ENCODE measurements at regions not wholly inside any gene's neighbourhood (a gene's known extent, or its start where the extent isn't known, plus 50 kb on each side); places are given as distances from the start of the nearest gene placed in this dataset.

- DNase-seq, result no peak
- H3K27ac Mint-ChIP-seq (ENCODE audit: unreplicated experiment), result no peak overlapping the region
- H3K27me3 Mint-ChIP-seq (ENCODE audit: unreplicated experiment), result no peaks in the 10 kb centered on the region
- no peaks in the 10 kb centered on the region for H3K36me3 Mint-ChIP-seq (ENCODE audit: unreplicated experiment)
- H3K4me3 Mint-ChIP-seq (ENCODE audit: unreplicated experiment), result no peak overlapping the region
- TF ChIP-seq, protein P1, sequence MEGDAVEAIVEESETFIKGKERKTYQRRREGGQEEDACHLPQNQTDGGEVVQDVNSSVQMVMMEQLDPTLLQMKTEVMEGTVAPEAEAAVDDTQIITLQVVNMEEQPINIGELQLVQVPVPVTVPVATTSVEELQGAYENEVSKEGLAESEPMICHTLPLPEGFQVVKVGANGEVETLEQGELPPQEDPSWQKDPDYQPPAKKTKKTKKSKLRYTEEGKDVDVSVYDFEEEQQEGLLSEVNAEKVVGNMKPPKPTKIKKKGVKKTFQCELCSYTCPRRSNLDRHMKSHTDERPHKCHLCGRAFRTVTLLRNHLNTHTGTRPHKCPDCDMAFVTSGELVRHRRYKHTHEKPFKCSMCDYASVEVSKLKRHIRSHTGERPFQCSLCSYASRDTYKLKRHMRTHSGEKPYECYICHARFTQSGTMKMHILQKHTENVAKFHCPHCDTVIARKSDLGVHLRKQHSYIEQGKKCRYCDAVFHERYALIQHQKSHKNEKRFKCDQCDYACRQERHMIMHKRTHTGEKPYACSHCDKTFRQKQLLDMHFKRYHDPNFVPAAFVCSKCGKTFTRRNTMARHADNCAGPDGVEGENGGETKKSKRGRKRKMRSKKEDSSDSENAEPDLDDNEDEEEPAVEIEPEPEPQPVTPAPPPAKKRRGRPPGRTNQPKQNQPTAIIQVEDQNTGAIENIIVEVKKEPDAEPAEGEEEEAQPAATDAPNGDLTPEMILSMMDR (IDR thresholded peaks at IDR 0.05; ENCODE audit: partially characterized antibody, unreplicated experiment), result no peak
- H3K4me1 Mint-ChIP-seq (ENCODE audit: low read depth, unreplicated experiment), result peaks cover 6% of the 10 kb centered on the region
- H3K9me3 Mint-ChIP-seq (ENCODE audit: unreplicated experiment), result peaks cover 2% of the 10 kb centered on the region
Measured at GRCh38 chr4:100674976-100675375, 157.2 kb upstream of the EMCN start.

DNA sequence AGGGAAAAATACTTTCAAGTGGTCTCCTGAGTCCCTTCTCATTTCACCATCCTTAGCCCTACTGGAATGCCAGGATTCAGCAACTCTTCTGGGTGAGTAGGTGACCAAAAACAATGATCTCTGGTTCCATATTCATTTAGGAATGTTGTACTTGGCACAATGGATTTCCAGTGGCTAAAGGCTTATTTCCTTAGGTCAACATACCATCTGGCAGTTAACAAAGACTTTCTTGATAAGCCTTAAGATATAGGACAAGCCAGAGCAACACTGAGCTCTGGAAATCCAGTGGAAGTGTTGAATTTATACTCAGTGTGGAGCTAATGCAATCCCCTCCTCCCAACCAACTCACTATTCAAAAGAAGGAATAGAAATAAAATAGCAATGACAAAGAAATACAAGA is 139.4 kb upstream of the EMCN start:
- no peak overlapping the region for H3K4me3 Mint-ChIP-seq (ENCODE audit: unreplicated experiment)
- H3K9me3 Mint-ChIP-seq (ENCODE audit: unreplicated experiment), result no peaks in the 10 kb centered on the region
- no peaks in the 10 kb centered on the region for H3K36me3 Mint-ChIP-seq (ENCODE audit: unreplicated experiment)
- H3K27ac Mint-ChIP-seq (ENCODE audit: unreplicated experiment), result no peak overlapping the region
- TF ChIP-seq, protein P1 (IDR thresholded peaks at IDR 0.05; ENCODE audit: partially characterized antibody, unreplicated experiment), result no peak
- DNase-seq, result no peak
- H3K27me3 Mint-ChIP-seq (ENCODE audit: unreplicated experiment), result no peaks in the 10 kb centered on the region
- H3K4me1 Mint-ChIP-seq (ENCODE audit: low read depth, unreplicated experiment), result no peaks in the 10 kb centered on the region

- H3K4me1 Mint-ChIP-seq (ENCODE audit: low read depth, unreplicated experiment), result no peaks in the 10 kb centered on the region
- no peak overlapping the region for H3K4me3 Mint-ChIP-seq (ENCODE audit: unreplicated experiment)
- no peak for DNase-seq
- no peaks in the 10 kb centered on the region for H3K9me3 Mint-ChIP-seq (ENCODE audit: unreplicated experiment)
- no peaks in the 10 kb centered on the region for H3K27me3 Mint-ChIP-seq (ENCODE audit: unreplicated experiment)
- TF ChIP-seq, protein P1 (IDR thresholded peaks at IDR 0.05; ENCODE audit: partially characterized antibody, unreplicated experiment), result no peak
- H3K27ac Mint-ChIP-seq (ENCODE audit: unreplicated experiment), result no peak overlapping the region
- no peaks in the 10 kb centered on the region for H3K36me3 Mint-ChIP-seq (ENCODE audit: unreplicated experiment)
Measured at GRCh38 chr4:100651499-100652175, 133.8 kb upstream of the EMCN start.

DNA sequence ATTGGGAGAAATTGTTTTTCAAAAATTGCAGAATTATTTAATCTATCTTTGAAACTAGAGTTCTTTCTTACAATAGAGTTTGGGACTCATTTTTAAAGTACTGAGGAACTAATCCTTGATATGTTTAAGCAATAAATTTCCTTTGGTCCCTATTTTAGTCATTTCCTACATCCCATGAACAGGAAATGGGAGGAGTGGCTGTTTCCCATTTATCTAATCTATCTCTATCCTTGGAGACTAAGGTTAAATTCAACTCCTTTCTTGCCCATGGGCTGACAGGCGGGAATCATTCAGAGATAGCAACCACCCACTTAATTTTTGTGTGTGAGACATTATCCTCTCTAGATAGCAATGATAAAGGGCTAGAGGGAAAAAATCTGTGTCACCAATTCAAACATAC is 131.6 kb upstream of the EMCN start:
- Mint-ChIP-seq H3K9me3 (ENCODE audit: unreplicated experiment) (no peaks in the 10 kb centered on the region), H3K4me1 (ENCODE audit: low read depth, unreplicated experiment) (no peaks in the 10 kb centered on the region), H3K27me3 (ENCODE audit: unreplicated experiment) (no peaks in the 10 kb centered on the region), H3K36me3 (ENCODE audit: unreplicated experiment) (no peaks in the 10 kb centered on the region), H3K27ac (ENCODE audit: unreplicated experiment) (no peak overlapping the region), H3K4me3 (ENCODE audit: unreplicated experiment) (no peak overlapping the region)
- DNase-seq, result no peak
- TF ChIP-seq, protein P1 (IDR thresholded peaks at IDR 0.05; ENCODE audit: partially characterized antibody, unreplicated experiment), result no peak

DNA sequence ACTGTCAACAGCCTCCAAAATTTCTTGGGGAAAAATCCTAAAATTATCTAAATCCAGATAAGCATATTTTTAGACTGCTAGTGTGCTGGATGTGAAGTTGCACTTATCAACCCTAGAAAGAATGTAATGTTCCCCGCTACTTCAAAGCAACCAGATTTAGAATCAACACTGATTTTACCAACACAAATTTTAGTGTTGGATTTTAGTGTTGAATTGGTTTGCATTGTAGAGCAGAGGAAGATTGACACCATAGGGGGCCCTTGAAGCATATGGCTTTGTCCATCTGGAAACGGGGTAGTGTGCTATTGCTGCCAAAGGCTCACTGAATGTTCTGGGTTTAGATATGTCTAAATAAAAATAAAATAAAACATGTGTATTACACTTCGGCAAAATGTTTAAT is 126.3 kb upstream of the EMCN start:
- DNase-seq, result no peak

More for the DNA sequence above, 126.3 kb upstream of the EMCN start:
- Mint-ChIP-seq H3K9me3 (ENCODE audit: unreplicated experiment) (no peaks in the 10 kb centered on the region), H3K4me3 (ENCODE audit: unreplicated experiment) (no peak overlapping the region), H3K27me3 (ENCODE audit: unreplicated experiment) (no peaks in the 10 kb centered on the region), H3K36me3 (ENCODE audit: unreplicated experiment) (no peaks in the 10 kb centered on the region), H3K27ac (ENCODE audit: unreplicated experiment) (no peak overlapping the region), H3K4me1 (ENCODE audit: low read depth, unreplicated experiment) (peaks cover 3% of the 10 kb centered on the region)
- TF ChIP-seq, protein P1 (IDR thresholded peaks at IDR 0.05; ENCODE audit: partially characterized antibody, unreplicated experiment), result no peak

Measured in glutamatergic neuron (in vitro differentiated cells).